GM12864 (cell line): ENCODE measurements at regions not wholly inside any gene's neighbourhood (a gene's known extent, or its start where the extent isn't known, plus 50 kb on each side); places are given as distances from the start of the nearest gene placed in this dataset.

Experiments used
- DNase-seq: peaks from one replicate; pipeline ENCODE4 v3.0.0-alpha.2; 2011; ENCODE audit warnings: low read depth
- H3K4me3 ChIP-seq: 2 replicates; pipeline ENCODE4 v1.5.1; 2011; ENCODE audit warnings: mild to moderate bottlenecking, low read depth, low read length, control low read depth
- CTCF ChIP-seq: IDR thresholded peaks from 2 replicates; pipeline ENCODE4 v1.5.1; 2011; ENCODE audit warnings: low read depth, mild to moderate bottlenecking, moderate library complexity, low read length, control low read depth, inconsistent platforms; ENCODE audit errors: missing control alignments

DNA sequence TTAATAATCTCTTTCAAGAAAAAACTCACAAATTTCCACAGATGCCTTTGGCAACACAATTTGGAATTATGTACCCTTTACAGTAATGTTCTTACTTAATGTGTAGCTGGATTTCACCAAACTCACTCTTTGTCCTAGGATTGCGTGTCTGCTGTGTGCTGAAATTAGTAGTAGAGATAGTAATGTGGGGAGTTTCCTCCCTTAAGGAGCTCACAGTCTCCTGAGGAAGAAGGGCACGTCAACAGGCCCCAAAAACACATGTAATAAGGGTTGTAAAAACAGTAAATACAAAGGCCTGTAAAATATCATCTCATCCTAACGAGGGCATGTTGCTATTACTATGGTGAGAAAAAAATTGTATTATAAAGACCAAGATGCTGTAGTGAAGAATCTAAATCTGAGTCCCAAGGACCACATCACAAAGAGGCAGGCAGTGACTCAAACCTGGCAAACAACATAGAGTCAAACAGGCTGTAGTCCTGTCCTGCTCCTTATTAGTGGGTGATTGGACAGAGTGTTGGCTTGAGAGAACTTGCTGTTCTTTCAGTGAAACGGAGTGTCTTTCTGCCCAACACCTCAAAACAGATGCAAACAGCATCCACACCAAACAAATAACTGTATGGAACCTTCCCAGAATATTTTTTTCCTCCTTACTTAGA lies 83.2 kb upstream of the PAPPA start:
- TF ChIP-seq CTCF: no peak
- DNase-seq: no peak

DNA sequence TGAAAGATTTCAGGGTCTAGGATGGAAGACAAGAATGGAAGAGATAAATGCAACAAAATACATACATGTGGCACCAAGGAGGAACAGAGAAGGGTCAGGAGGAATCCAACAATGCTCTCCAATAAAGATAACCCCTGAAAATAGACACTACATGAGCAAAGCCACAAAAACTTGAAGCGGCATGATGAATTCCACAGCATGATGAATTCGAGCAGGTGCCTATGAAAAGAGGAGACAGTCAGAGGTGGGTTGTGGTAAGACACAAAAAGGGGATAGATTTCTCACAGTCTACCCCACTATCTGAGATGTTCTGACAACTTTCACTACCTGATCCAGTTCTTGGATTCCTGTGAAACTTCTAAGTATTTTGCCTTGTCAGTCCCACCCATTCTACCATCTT lies 81.5 kb upstream of the PAPPA start:
- H3K4me3 ChIP-seq: no peak overlapping the region
- DNase-seq: no peak
- no peak for TF ChIP-seq CTCF

More for the DNA sequence above, 83.2 kb upstream of the PAPPA start:
- no peak overlapping the region for H3K4me3 ChIP-seq

- no peak for DNase-seq
- H3K4me3 ChIP-seq: no peak overlapping the region
- no peak for TF ChIP-seq CTCF
Observed at GRCh38 chr9:116073826-116074225, 79.8 kb upstream of the PAPPA start.

GRCh38 chr9:116074658-116075057 lies 78.9 kb upstream of the PAPPA start:
- DNase-seq: no peak
- H3K4me3 ChIP-seq: no peak overlapping the region
- no peak for TF ChIP-seq CTCF

DNA sequence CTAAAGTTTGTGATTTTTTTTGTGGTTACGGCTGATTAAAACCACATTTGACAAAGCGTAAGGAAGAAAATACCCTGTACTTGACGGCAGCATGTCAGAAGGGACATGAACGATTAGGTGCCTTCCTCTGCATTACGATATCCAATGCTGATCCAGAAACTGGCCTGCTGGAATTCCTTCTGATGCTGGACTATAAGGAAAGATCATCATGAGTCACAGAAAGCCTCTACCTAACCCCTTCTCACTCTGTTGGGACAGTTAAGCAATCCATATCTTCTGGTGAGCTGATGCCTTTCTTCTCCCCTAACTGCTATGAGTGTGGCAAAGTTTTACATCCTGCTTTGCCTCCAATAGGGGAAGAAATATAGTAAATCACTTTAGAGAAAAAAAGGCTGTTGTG lies 78.4 kb upstream of the PAPPA start:
- DNase-seq: no peak
- TF ChIP-seq CTCF: no peak
- H3K4me3 ChIP-seq: no peak overlapping the region

GRCh38 chr9:116078640-116079039 lies 75.0 kb upstream of the PAPPA start:
- H3K4me3 ChIP-seq: no peak overlapping the region
- TF ChIP-seq CTCF: no peak
- DNase-seq: no peak

GRCh38 chr9:116080561-116080960 lies 73.0 kb upstream of the PAPPA start:
- no peak for DNase-seq
- no peak for TF ChIP-seq CTCF

More at GRCh38 chr9:116080561-116080960, 73.0 kb upstream of the PAPPA start:
- no peak overlapping the region for H3K4me3 ChIP-seq
